GM12864 (cell line): ENCODE measurements at regions not wholly inside any gene's neighbourhood (a gene's known extent, or its start where the extent isn't known, plus 50 kb on each side); places are given as distances from the start of the nearest gene placed in this dataset.

Source experiments
- DNase-seq: peaks from one replicate; pipeline ENCODE4 v3.0.0-alpha.2; 2011; ENCODE audit warnings: low read depth
- H3K4me3 ChIP-seq: 2 replicates; pipeline ENCODE4 v1.5.1; 2011; ENCODE audit warnings: mild to moderate bottlenecking, low read depth, low read length, control low read depth
- CTCF ChIP-seq: IDR thresholded peaks from 2 replicates; pipeline ENCODE4 v1.5.1; 2011; ENCODE audit warnings: low read depth, mild to moderate bottlenecking, moderate library complexity, low read length, control low read depth, inconsistent platforms; ENCODE audit errors: missing control alignments

GRCh38 chr14:66228267-66228970 lies 257.8 kb upstream of the CCDC196 start:
- H3K4me3 ChIP-seq: no peak overlapping the region
- TF ChIP-seq CTCF: no peak
- no peak for DNase-seq

GRCh38 chr14:66231820-66232219 lies 254.4 kb upstream of the CCDC196 start:
- TF ChIP-seq CTCF: no peak

GRCh38 chr14:66233591-66233990 lies 252.6 kb upstream of the CCDC196 start:
- DNase-seq: no peak
- no peak for TF ChIP-seq CTCF
- H3K4me3 ChIP-seq: no peak overlapping the region

More at GRCh38 chr14:66231820-66232219, 254.4 kb upstream of the CCDC196 start:
- no peak overlapping the region for H3K4me3 ChIP-seq
- no peak for DNase-seq

GRCh38 chr14:66234411-66234810 lies 251.8 kb upstream of the CCDC196 start:
- no peak for TF ChIP-seq CTCF
- H3K4me3 ChIP-seq: no peak overlapping the region
- no peak for DNase-seq

GRCh38 chr14:66237741-66238140 lies 248.4 kb upstream of the CCDC196 start:
- DNase-seq: no peak
- TF ChIP-seq CTCF: no peak

GRCh38 chr14:66238969-66239368 lies 247.2 kb upstream of the CCDC196 start:
- no peak for DNase-seq
- H3K4me3 ChIP-seq: no peak overlapping the region
- no peak for TF ChIP-seq CTCF

More at GRCh38 chr14:66237741-66238140, 248.4 kb upstream of the CCDC196 start:
- H3K4me3 ChIP-seq: no peak overlapping the region

GRCh38 chr14:66239589-66239988 lies 246.6 kb upstream of the CCDC196 start:
- H3K4me3 ChIP-seq: no peak overlapping the region
- TF ChIP-seq CTCF: no peak
- no peak for DNase-seq
